ENCODE measurements at regions not wholly inside any gene's neighbourhood (a gene's known extent, or its start where the extent isn't known, plus 50 kb on each side); places are given as distances from the start of the nearest gene placed in this dataset.
A peak's percentile ranks its signal among the peaks of the same experiment; 100 is the strongest.

- no peak for DNase-seq
- POLR2A ChIA-PET (ENCODE audit: unreplicated experiment), result interaction anchor here (0.5 kb wide), 1 partner anchor 22 kb away, joined by 13 read pairs; no protein-coding TSS in a partner anchor
- BruUV-seq (replicated peaks), result no TSS peak
Observed at GRCh38 chr10:52956461-52956860, 183.9 kb upstream of the MBL2 start.

GRCh38 chr10:52955337-52955736 is 182.8 kb upstream of the MBL2 start:
- H4K20me1 ChIP-seq (ENCODE audit: insufficient read depth), result no peaks in the 10 kb centered on the region
- BruUV-seq (replicated peaks), result no TSS peak
- no peak overlapping the region for H3K4me3 ChIP-seq
- ChIA-PET CTCF (no interaction called here), POLR2A (ENCODE audit: unreplicated experiment) (no interaction called here)
- no peak overlapping the region for H3K4me2 ChIP-seq
- H3K27ac ChIP-seq, result no peak overlapping the region
- no peaks in the 10 kb centered on the region for H3K9me2 ChIP-seq (ENCODE audit: insufficient read depth)
- DNase-seq, result no peak
- H3K27me3 ChIP-seq (ENCODE audit: insufficient read depth, low read depth), result no peaks in the 10 kb centered on the region
- no peaks in the 10 kb centered on the region for H3K9me3 ChIP-seq (ENCODE audit: insufficient read depth, low read depth)
- TF ChIP-seq CTCF (conservative IDR thresholded peaks at IDR 0.05) (no peak), EZH2 (IDR thresholded peaks at IDR 0.05; ENCODE audit: low read depth) (no peak)
- H3K79me2 ChIP-seq (ENCODE audit: low read depth), result no peaks in the 10 kb centered on the region
- H2AFZ ChIP-seq, result no peak overlapping the region
- H3F3A ChIP-seq (ENCODE audit: insufficient read depth, low read depth), result no peaks in the 10 kb centered on the region
- intact Hi-C loops (cut with micrococcal nuclease; ENCODE audit: unreplicated experiment), result loop anchor here (10.0 kb wide), 1 partner anchor 219 kb away; no protein-coding TSS in a partner anchor
- no peaks in the 10 kb centered on the region for H3K4me1 ChIP-seq (replicated peaks; ENCODE audit: insufficient read depth)
- H3K36me3 ChIP-seq (ENCODE audit: low read depth), result no peaks in the 10 kb centered on the region

More at GRCh38 chr10:52956461-52956860, 183.9 kb upstream of the MBL2 start:
- no peaks in the 10 kb centered on the region for H3K27me3 ChIP-seq (ENCODE audit: insufficient read depth, low read depth)
- TF ChIP-seq EZH2 (IDR thresholded peaks at IDR 0.05; ENCODE audit: low read depth) (no peak), CTCF (conservative IDR thresholded peaks at IDR 0.05) (no peak)
- H2AFZ ChIP-seq, result no peak overlapping the region
- H3F3A ChIP-seq (ENCODE audit: insufficient read depth, low read depth), result no peaks in the 10 kb centered on the region
- intact Hi-C loops (cut with micrococcal nuclease; ENCODE audit: unreplicated experiment), result loop anchor here (10.0 kb wide), 1 partner anchor 218 kb away; no protein-coding TSS in a partner anchor
- CTCF ChIA-PET, result no interaction called here
- no peaks in the 10 kb centered on the region for H3K36me3 ChIP-seq (ENCODE audit: low read depth)
- no peaks in the 10 kb centered on the region for H3K79me2 ChIP-seq (ENCODE audit: low read depth)
- no peaks in the 10 kb centered on the region for H3K4me1 ChIP-seq (replicated peaks; ENCODE audit: insufficient read depth)
- H3K4me2 ChIP-seq, result no peak overlapping the region
- no peak overlapping the region for H3K27ac ChIP-seq
- H4K20me1 ChIP-seq (ENCODE audit: insufficient read depth), result no peaks in the 10 kb centered on the region
- H3K4me3 ChIP-seq, result no peak overlapping the region
- no peaks in the 10 kb centered on the region for H3K9me3 ChIP-seq (ENCODE audit: insufficient read depth, low read depth)
- no peaks in the 10 kb centered on the region for H3K9me2 ChIP-seq (ENCODE audit: insufficient read depth)

- no peaks in the 10 kb centered on the region for H3K4me1 ChIP-seq (replicated peaks; ENCODE audit: insufficient read depth)
- no peaks in the 10 kb centered on the region for H3K27me3 ChIP-seq (ENCODE audit: insufficient read depth, low read depth)
- no peaks in the 10 kb centered on the region for H3K79me2 ChIP-seq (ENCODE audit: low read depth)
- no peak overlapping the region for H3K27ac ChIP-seq
- no peaks in the 10 kb centered on the region for H3F3A ChIP-seq (ENCODE audit: insufficient read depth, low read depth)
- H3K4me3 ChIP-seq, result no peak overlapping the region
- no peaks in the 10 kb centered on the region for H3K9me2 ChIP-seq (ENCODE audit: insufficient read depth)
- BruUV-seq (replicated peaks), result no TSS peak
- ChIA-PET CTCF (no interaction called here), POLR2A (ENCODE audit: unreplicated experiment) (no interaction called here)
- TF ChIP-seq EZH2 (IDR thresholded peaks at IDR 0.05; ENCODE audit: low read depth), result no peak
- no peak for TF ChIP-seq CTCF (conservative IDR thresholded peaks at IDR 0.05)
- no peak overlapping the region for H2AFZ ChIP-seq
- intact Hi-C loops (cut with micrococcal nuclease; ENCODE audit: unreplicated experiment), result loop anchor here (10.0 kb wide), 1 partner anchor 220 kb away; no protein-coding TSS in a partner anchor
- no peaks in the 10 kb centered on the region for H3K36me3 ChIP-seq (ENCODE audit: low read depth)
- H4K20me1 ChIP-seq (ENCODE audit: insufficient read depth), result no peaks in the 10 kb centered on the region
- peak; percentile 16 to 41 for DNase-seq
- H3K9me3 ChIP-seq (ENCODE audit: insufficient read depth, low read depth), result no peaks in the 10 kb centered on the region
- H3K4me2 ChIP-seq, result no peak overlapping the region
Observed at GRCh38 chr10:52954407-52954806, 181.8 kb upstream of the MBL2 start.
